Right atrium auricular region (tissue), 2 donors: ENCODE measurements at regions not wholly inside any gene's neighbourhood (a gene's known extent, or its start where the extent isn't known, plus 50 kb on each side); places are given as distances from the start of the nearest gene placed in this dataset.

Source experiments
- DNase-seq: peaks from one replicate; pipeline ENCODE4 v3.0.0-alpha.2; 2019; ENCODE audit warnings: low spot score
- H3K27ac ChIP-seq, 2 donors: fragments of 200-600 bp; sonication (generic); 1 replicate in 1 of 2; 2 replicates in 1 of 2; pipeline ENCODE4 v1.5.1; 2016 to 2019
- H3K27me3 ChIP-seq, 2 donors: fragments of 200-600 bp; sonication (generic); one replicate each; pipeline versions ENCODE4 v1.5.1 to v1.6.0; 2017 to 2019
- H3K36me3 ChIP-seq: fragments of 200-600 bp; sonication (generic); one replicate; pipeline ENCODE4 v1.5.1; 2016
- H3K4me1 ChIP-seq, 2 donors: fragments of 200-600 bp; sonication (generic); one replicate each; pipeline versions ENCODE4 v1.5.1 to v1.6.0; 2017 to 2019
- H3K4me3 ChIP-seq, 2 donors: fragments of 200-600 bp; sonication (generic); 1 replicate in 1 of 2; 2 replicates in 1 of 2; pipeline ENCODE4 v1.5.1; 2017 to 2019; ENCODE audit warnings: mild to moderate bottlenecking in 1 of 2, moderate library complexity in 1 of 2
- H3K9me3 ChIP-seq, 2 donors: fragments of 200-600 bp; sonication (generic); one replicate each; pipeline ENCODE4 v1.5.1; 2019
- TF ChIP-seq, protein P1 (sequence below), 2 donors: fragments of 200-600 bp; sonication (generic); IDR thresholded peaks; one replicate each; pipeline ENCODE4 v1.5.1; 2019; ENCODE audit warnings: antibody characterized with exemption in 2 of 2

DNA sequence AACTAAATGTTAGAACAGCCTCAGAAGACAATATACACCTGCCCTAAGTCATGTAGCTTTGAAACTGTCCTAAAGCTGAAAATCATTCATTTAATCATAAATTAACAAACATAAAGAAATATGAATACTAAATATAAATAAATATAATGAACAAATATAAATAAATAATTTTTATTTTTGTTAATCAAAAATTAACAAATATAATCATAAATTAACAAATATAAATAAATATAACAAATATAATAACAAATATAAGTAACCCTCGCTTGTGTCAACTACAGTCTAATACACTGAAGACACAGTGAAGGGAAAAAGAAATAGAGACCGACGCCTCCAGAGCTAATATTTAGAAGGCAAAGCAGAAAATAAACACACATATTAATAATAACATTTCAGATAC, 527.3 kb downstream of the CYLC2 start:
- H3K27me3 ChIP-seq: no peaks in the 10 kb centered on the region
- no peak overlapping the region for H3K4me3 ChIP-seq
- TF ChIP-seq, protein P1, sequence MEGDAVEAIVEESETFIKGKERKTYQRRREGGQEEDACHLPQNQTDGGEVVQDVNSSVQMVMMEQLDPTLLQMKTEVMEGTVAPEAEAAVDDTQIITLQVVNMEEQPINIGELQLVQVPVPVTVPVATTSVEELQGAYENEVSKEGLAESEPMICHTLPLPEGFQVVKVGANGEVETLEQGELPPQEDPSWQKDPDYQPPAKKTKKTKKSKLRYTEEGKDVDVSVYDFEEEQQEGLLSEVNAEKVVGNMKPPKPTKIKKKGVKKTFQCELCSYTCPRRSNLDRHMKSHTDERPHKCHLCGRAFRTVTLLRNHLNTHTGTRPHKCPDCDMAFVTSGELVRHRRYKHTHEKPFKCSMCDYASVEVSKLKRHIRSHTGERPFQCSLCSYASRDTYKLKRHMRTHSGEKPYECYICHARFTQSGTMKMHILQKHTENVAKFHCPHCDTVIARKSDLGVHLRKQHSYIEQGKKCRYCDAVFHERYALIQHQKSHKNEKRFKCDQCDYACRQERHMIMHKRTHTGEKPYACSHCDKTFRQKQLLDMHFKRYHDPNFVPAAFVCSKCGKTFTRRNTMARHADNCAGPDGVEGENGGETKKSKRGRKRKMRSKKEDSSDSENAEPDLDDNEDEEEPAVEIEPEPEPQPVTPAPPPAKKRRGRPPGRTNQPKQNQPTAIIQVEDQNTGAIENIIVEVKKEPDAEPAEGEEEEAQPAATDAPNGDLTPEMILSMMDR (IDR thresholded peaks at IDR 0.05): no peak
- DNase-seq: no peak
- H3K9me3 ChIP-seq: no peaks in the 10 kb centered on the region
- H3K4me1 ChIP-seq: no peaks in the 10 kb centered on the region
- no peak overlapping the region for H3K27ac ChIP-seq
- no peaks in the 10 kb centered on the region for H3K36me3 ChIP-seq

DNA sequence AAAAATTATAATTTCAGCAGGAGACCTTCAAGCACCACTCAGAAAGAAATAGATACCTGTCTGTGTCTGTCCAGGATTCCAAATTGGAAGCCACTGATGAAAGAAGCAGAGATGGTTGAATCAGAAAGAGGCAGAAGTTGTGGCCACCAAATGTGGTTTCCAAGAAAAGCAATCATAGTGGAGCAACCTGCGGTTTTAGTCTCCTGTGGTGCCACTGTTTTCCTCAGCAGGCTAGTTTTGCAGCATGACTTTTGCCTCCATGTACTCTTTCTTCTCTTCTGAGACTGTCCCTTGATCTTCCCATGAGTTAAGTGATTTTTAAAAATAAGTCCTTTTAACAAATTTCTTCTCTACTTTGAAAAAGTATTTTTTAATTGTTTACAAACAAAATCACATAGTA, 535.8 kb downstream of the CYLC2 start:
- Histone ChIP-seq H3K36me3 (no peaks in the 10 kb centered on the region), H3K27ac (no peak overlapping the region), H3K9me3 (peaks cover 0 to 4% of the 10 kb centered on the region in 2 donors), H3K4me3 (no peak overlapping the region), H3K27me3 (no peaks in the 10 kb centered on the region), H3K4me1 (no peaks in the 10 kb centered on the region)
- TF ChIP-seq, protein P1 (IDR thresholded peaks at IDR 0.05): no peak
- DNase-seq: no peak

DNA sequence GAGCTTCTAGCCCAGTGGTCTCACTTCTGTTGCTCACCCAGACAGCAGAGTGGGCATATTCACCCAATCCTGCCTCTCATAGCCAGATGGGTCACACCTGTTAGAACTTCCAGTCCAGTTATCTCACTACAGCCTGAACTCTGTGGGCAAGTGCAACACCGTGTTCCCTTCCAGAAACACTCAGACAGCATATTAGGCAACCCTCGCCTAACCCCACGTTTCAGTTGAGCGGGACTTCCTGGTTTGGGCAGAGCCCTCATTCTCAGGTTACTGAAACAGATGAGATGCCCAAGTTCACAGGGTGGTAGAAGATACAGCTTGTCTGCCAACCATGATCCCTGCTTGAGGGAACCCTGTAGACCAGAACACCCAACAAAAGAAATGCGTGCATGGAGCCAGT, 538.2 kb downstream of the CYLC2 start:
- no peak overlapping the region for H3K27ac ChIP-seq
- TF ChIP-seq, protein P1 (IDR thresholded peaks at IDR 0.05): no peak
- H3K4me3 ChIP-seq: no peak overlapping the region

DNA sequence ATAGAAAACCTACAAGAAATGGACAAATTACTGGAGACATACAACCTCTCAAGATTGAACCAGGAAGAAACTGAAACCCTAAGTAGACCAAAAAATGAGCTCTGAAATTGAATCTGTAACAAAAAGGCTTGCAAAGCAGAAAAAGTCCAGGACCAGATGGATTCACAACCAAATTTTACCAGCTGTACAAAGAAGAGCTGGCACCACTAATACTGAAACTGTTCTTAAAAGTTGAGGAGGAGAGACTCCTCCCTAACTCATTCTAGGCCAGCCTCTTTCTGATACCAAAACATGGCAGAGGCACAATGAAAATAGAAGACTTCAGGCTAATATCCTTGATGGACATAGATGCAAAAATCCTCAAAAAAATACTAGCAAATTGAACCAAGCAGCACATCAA, 542.3 kb downstream of the CYLC2 start:
- no peak overlapping the region for H3K4me3 ChIP-seq
- H3K27me3 ChIP-seq: no peaks in the 10 kb centered on the region
- H3K4me1 ChIP-seq: no peaks in the 10 kb centered on the region
- H3K9me3 ChIP-seq: peaks cover 0 to 10% of the 10 kb centered on the region in 2 donors
- TF ChIP-seq, protein P1 (IDR thresholded peaks at IDR 0.05): no peak
- no peak for DNase-seq
- no peak overlapping the region for H3K27ac ChIP-seq
- no peaks in the 10 kb centered on the region for H3K36me3 ChIP-seq

More for the DNA sequence above, 538.2 kb downstream of the CYLC2 start:
- Histone ChIP-seq H3K36me3 (no peaks in the 10 kb centered on the region), H3K27me3 (no peaks in the 10 kb centered on the region), H3K9me3 (peaks cover 0 to 8% of the 10 kb centered on the region in 2 donors), H3K4me1 (no peaks in the 10 kb centered on the region)
- DNase-seq: no peak

DNA sequence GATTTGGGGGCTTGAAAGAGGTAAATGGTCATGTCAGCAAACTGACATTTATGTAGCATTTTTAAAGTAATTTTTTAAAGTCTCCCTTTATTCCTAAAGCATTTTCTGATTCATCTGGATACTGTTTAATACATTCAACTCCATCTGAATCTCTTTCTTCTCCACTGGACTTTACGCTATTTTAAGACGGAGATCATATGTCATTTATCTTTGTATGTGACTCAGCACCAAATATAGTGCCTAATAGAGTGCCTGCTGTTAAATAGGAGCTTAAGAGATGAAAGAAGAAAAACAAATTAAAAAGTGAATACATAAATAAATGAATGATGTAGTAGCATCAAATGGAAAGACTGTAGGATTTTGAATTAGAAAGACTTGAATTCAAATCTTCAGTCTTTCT, 548.8 kb upstream of the SMC2 start:
- Histone ChIP-seq H3K4me3 (no peak overlapping the region), H3K27me3 (no peaks in the 10 kb centered on the region), H3K36me3 (no peaks in the 10 kb centered on the region), H3K9me3 (no peaks in the 10 kb centered on the region), H3K27ac (no peak overlapping the region), H3K4me1 (no peaks in the 10 kb centered on the region)
- DNase-seq: no peak
- TF ChIP-seq, protein P1 (IDR thresholded peaks at IDR 0.05): no peak

DNA sequence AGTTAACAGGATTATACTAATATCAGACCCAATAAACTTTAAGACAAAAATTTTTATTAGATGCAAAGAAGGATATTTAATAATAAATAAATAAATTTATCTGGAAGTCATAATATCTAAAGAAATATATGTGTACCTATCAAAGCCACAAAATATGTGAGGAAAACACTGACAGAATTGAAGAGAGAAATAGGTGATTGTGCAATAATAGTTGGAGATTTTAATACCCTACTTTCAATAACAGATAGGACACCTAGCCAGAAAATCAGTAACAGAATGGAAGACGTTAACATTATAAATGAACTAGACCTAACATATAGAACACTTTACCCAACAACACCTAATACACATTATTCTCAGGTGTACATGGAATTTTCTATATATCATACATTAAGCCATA, 541.4 kb upstream of the SMC2 start:
- Histone ChIP-seq H3K9me3 (no peaks in the 10 kb centered on the region), H3K4me1 (no peaks in the 10 kb centered on the region), H3K4me3 (no peak overlapping the region), H3K36me3 (no peaks in the 10 kb centered on the region), H3K27ac (no peak overlapping the region), H3K27me3 (no peaks in the 10 kb centered on the region)
- TF ChIP-seq, protein P1 (IDR thresholded peaks at IDR 0.05): no peak
- DNase-seq: no peak
